IPS-18a (cell line): ENCODE measurements at regions not wholly inside any gene's neighbourhood (a gene's known extent, or its start where the extent isn't known, plus 50 kb on each side); places are given as distances from the start of the nearest gene placed in this dataset.

Experiments
- H3K27ac ChIP-seq: one replicate; pipeline ENCODE4 v1.5.1; 2013; ENCODE audit warnings: low read length
- H3K27me3 ChIP-seq: one replicate; pipeline ENCODE4 v1.6.1; 2013; ENCODE audit warnings: mild to moderate bottlenecking, low read length; ENCODE audit not compliant: control insufficient read depth, insufficient read depth
- H3K36me3 ChIP-seq: one replicate; pipeline ENCODE4 v1.6.1; 2013; ENCODE audit warnings: low read depth, low read length; ENCODE audit not compliant: control insufficient read depth
- H3K4me1 ChIP-seq: one replicate; pipeline ENCODE4 v1.6.1; 2013; ENCODE audit warnings: low read depth, low read length; ENCODE audit not compliant: control insufficient read depth
- H3K4me3 ChIP-seq: one replicate; pipeline ENCODE4 v1.5.1; 2013; ENCODE audit warnings: low read length
- H3K9ac ChIP-seq: one replicate; pipeline ENCODE4 v1.6.1; 2013; ENCODE audit warnings: mild to moderate bottlenecking, low read length, moderate library complexity
- H3K9me3 ChIP-seq: one replicate; pipeline ENCODE4 v1.6.1; 2013; ENCODE audit warnings: low read depth, low read length; ENCODE audit not compliant: control insufficient read depth

- Histone ChIP-seq H3K4me3 (no peak overlapping the region), H3K9me3 (no peaks in the 10 kb centered on the region), H3K36me3 (no peaks in the 10 kb centered on the region), H3K4me1 (peaks cover 28% of the 10 kb centered on the region), H3K9ac (no peak overlapping the region), H3K27me3 (no peaks in the 10 kb centered on the region), H3K27ac (no peak overlapping the region)
Measured at GRCh38 chr10:111836571-111836970, 347.0 kb downstream of the GPAM start.

DNA sequence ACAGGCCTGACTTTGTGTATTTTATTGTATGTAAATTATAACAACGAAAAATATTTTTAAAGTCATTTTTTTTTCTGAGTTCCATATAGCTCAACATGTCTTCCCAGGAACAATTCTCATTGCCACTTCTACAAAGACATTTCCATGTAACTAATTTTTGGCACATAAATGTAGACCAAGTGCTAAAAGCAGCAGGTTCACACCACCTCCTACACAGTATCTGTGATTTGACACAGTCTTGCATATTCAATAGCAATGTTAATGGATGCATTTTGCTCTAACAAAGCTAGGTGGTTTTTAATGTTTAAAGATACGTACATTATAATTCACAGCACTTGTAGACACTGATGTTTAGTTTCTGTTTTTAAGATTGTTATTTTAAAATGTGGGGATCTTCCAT lies 346.5 kb downstream of the GPAM start:
- H3K4me1 ChIP-seq = peaks cover 28% of the 10 kb centered on the region
- H3K9me3 ChIP-seq = no peaks in the 10 kb centered on the region
- no peaks in the 10 kb centered on the region for H3K27me3 ChIP-seq
- no peak overlapping the region for H3K9ac ChIP-seq
- no peak overlapping the region for H3K4me3 ChIP-seq
- no peak overlapping the region for H3K27ac ChIP-seq
- no peaks in the 10 kb centered on the region for H3K36me3 ChIP-seq

DNA sequence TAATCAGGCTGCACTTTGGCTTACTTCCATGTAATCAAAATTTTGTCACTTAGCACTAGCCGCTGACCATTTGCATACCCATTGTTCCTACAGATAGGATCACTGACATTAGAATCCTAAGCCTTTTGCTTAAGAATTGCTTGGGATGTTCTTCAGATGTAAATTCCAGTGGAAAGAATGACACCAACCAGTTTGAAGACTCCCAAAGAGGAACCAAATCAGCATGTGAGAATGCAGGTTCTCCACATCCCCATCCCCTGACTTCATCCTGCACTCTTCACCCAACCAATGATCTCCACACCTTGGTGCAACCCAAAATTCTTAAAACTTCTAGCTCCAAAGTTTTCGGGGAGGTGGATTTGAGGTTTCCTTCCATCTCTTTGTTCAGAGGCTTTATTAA lies 345.6 kb downstream of the GPAM start:
- Histone ChIP-seq H3K36me3 (no peaks in the 10 kb centered on the region), H3K4me3 (no peak overlapping the region), H3K27me3 (no peaks in the 10 kb centered on the region), H3K4me1 (peaks cover 28% of the 10 kb centered on the region), H3K27ac (no peak overlapping the region), H3K9ac (no peak overlapping the region), H3K9me3 (no peaks in the 10 kb centered on the region)

- no peaks in the 10 kb centered on the region for H3K36me3 ChIP-seq
- H3K27me3 ChIP-seq = no peaks in the 10 kb centered on the region
- no peak overlapping the region for H3K4me3 ChIP-seq
- H3K9ac ChIP-seq = no peak overlapping the region
- no peaks in the 10 kb centered on the region for H3K9me3 ChIP-seq
- H3K4me1 ChIP-seq = peaks cover 28% of the 10 kb centered on the region
- H3K27ac ChIP-seq = no peak overlapping the region
Measured at GRCh38 chr10:111840546-111840945, 343.0 kb downstream of the GPAM start.

- no peak overlapping the region for H3K4me3 ChIP-seq
- H3K4me1 ChIP-seq = no peaks in the 10 kb centered on the region
- no peaks in the 10 kb centered on the region for H3K36me3 ChIP-seq
- no peaks in the 10 kb centered on the region for H3K27me3 ChIP-seq
- H3K9me3 ChIP-seq = no peaks in the 10 kb centered on the region
- no peak overlapping the region for H3K27ac ChIP-seq
- H3K9ac ChIP-seq = no peak overlapping the region
Measured at GRCh38 chr10:111852801-111853200, 330.8 kb downstream of the GPAM start.

DNA sequence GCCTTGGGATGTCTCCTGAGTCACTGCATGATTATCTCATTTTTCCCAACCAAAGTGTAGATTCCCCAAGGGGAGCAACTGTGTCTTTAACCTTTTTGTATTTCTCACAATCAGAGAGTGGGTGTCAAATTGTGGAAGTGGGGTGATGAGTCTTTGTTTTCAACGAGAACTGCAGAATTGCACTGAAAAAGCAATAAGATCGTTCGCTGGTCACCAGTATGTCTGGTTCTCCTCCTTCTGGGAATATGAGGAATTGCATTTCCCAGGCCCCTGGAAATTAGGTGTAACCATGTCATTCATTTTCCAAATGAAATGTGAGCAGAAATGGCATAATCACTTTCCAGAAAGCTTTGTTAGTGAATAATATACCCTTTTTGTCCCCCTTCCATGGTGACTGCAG lies 326.9 kb downstream of the GPAM start:
- no peak overlapping the region for H3K4me3 ChIP-seq
- H3K36me3 ChIP-seq = no peaks in the 10 kb centered on the region
- H3K9me3 ChIP-seq = no peaks in the 10 kb centered on the region
- no peak overlapping the region for H3K9ac ChIP-seq
- no peak overlapping the region for H3K27ac ChIP-seq
- H3K27me3 ChIP-seq = no peaks in the 10 kb centered on the region
- no peaks in the 10 kb centered on the region for H3K4me1 ChIP-seq

- no peaks in the 10 kb centered on the region for H3K36me3 ChIP-seq
- H3K9me3 ChIP-seq = no peaks in the 10 kb centered on the region
- H3K4me3 ChIP-seq = no peak overlapping the region
- H3K4me1 ChIP-seq = peaks cover 6% of the 10 kb centered on the region
- H3K27ac ChIP-seq = no peak overlapping the region
- H3K9ac ChIP-seq = no peak overlapping the region
- no peaks in the 10 kb centered on the region for H3K27me3 ChIP-seq
Measured at GRCh38 chr10:111865550-111865949, 318.0 kb downstream of the GPAM start.

GRCh38 chr10:111871458-111871857 lies 312.1 kb downstream of the GPAM start:
- Histone ChIP-seq H3K9me3 (no peaks in the 10 kb centered on the region), H3K9ac (no peak overlapping the region), H3K4me1 (peaks cover 2% of the 10 kb centered on the region), H3K4me3 (no peak overlapping the region), H3K36me3 (no peaks in the 10 kb centered on the region), H3K27me3 (no peaks in the 10 kb centered on the region), H3K27ac (no peak overlapping the region)

GRCh38 chr10:111872591-111872990 lies 311.0 kb downstream of the GPAM start:
- no peaks in the 10 kb centered on the region for H3K36me3 ChIP-seq
- no peak overlapping the region for H3K27ac ChIP-seq
- no peaks in the 10 kb centered on the region for H3K27me3 ChIP-seq
- no peak overlapping the region for H3K4me3 ChIP-seq
- peaks cover 9% of the 10 kb centered on the region for H3K4me1 ChIP-seq
- H3K9me3 ChIP-seq = no peaks in the 10 kb centered on the region
- no peak overlapping the region for H3K9ac ChIP-seq

GRCh38 chr10:111873041-111873440 lies 310.5 kb downstream of the GPAM start:
- H3K36me3 ChIP-seq = no peaks in the 10 kb centered on the region
- H3K9ac ChIP-seq = no peak overlapping the region
- no peak overlapping the region for H3K27ac ChIP-seq
- peaks cover 12% of the 10 kb centered on the region for H3K4me1 ChIP-seq
- H3K27me3 ChIP-seq = no peaks in the 10 kb centered on the region
- no peaks in the 10 kb centered on the region for H3K9me3 ChIP-seq
- H3K4me3 ChIP-seq = no peak overlapping the region

GRCh38 chr10:111873621-111874135 lies 309.9 kb downstream of the GPAM start:
- no peak overlapping the region for H3K4me3 ChIP-seq

GRCh38 chr10:111874576-111874975 lies 309.0 kb downstream of the GPAM start:
- Histone ChIP-seq H3K9me3 (peaks cover 6% of the 10 kb centered on the region), H3K27ac (no peak overlapping the region), H3K36me3 (no peaks in the 10 kb centered on the region)

More at GRCh38 chr10:111873621-111874135, 309.9 kb downstream of the GPAM start:
- Histone ChIP-seq H3K9ac (no peak overlapping the region), H3K27ac (no peak overlapping the region), H3K9me3 (peaks cover 3% of the 10 kb centered on the region), H3K27me3 (no peaks in the 10 kb centered on the region), H3K36me3 (no peaks in the 10 kb centered on the region), H3K4me1 (peaks cover 12% of the 10 kb centered on the region)

More at GRCh38 chr10:111874576-111874975, 309.0 kb downstream of the GPAM start:
- Histone ChIP-seq H3K27me3 (no peaks in the 10 kb centered on the region), H3K9ac (no peak overlapping the region), H3K4me1 (peaks cover 12% of the 10 kb centered on the region), H3K4me3 (no peak overlapping the region)
